ENCODE measurements at regions not wholly inside any gene's neighbourhood (a gene's known extent, or its start where the extent isn't known, plus 50 kb on each side); places are given as distances from the start of the nearest gene placed in this dataset.

DNA sequence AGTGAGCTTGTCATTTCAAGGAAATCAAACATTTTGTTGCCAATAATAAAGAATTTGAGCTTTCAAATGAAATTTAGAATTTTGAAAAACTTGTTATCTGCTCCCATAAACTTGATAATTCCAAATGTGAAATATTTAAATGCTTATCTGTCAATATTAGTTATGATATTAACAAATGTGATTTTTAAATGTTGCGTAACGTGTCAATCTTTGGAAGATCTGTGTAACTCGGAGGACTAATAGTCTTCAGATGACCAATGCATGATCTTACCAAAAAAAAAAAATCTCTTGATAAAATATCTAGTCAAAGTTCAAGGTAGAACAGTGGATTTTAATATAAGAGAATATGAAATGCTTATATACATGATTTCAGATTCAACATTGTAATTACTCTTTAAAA lies 274.5 kb upstream of the HSF2 start:
- H3K4me3 ChIP-seq (ENCODE audit: low read length, poor library complexity, severe bottlenecking), result no peak overlapping the region
- H3F3A ChIP-seq (ENCODE audit: low read depth), result no peaks in the 10 kb centered on the region
- no peak for TF ChIP-seq CTCF (conservative IDR thresholded peaks at IDR 0.05; ENCODE audit: low read length)
- TF ChIP-seq EZH2phosphoT487 (IDR thresholded peaks at IDR 0.05; ENCODE audit: borderline replicate concordance), result no peak
- no peaks in the 10 kb centered on the region for H4K20me1 ChIP-seq (ENCODE audit: insufficient read depth, low read length, poor library complexity, severe bottlenecking)
- H3K9me2 ChIP-seq (replicated peaks; ENCODE audit: low read depth, low read length), result no peaks in the 10 kb centered on the region
- H3K79me2 ChIP-seq (ENCODE audit: insufficient read depth, low read length), result no peaks in the 10 kb centered on the region
- no peak overlapping the region for H3K4me2 ChIP-seq (ENCODE audit: low read depth, low read length, poor library complexity, severe bottlenecking)
- no peaks in the 10 kb centered on the region for H3K4me1 ChIP-seq (ENCODE audit: insufficient read depth, low read length, poor library complexity, severe bottlenecking)
- H3K27me3 ChIP-seq (ENCODE audit: insufficient read depth, low read length, poor library complexity, severe bottlenecking), result no peaks in the 10 kb centered on the region
- H3K36me3 ChIP-seq (ENCODE audit: insufficient read depth, low read length), result no peaks in the 10 kb centered on the region
- no peaks in the 10 kb centered on the region for H3K9me3 ChIP-seq (ENCODE audit: insufficient read depth, low read depth, low read length)
- H2AFZ ChIP-seq (ENCODE audit: low read length), result no peak overlapping the region
- H3K9ac ChIP-seq (ENCODE audit: low read depth, low read length, poor library complexity, severe bottlenecking), result no peak overlapping the region

GRCh38 chr6:122126894-122127293 lies 272.6 kb upstream of the HSF2 start:
- Histone ChIP-seq H3K4me3 (ENCODE audit: low read length, poor library complexity, severe bottlenecking) (no peak overlapping the region), H3K36me3 (ENCODE audit: insufficient read depth, low read length) (no peaks in the 10 kb centered on the region), H3K9me2 (replicated peaks; ENCODE audit: low read depth, low read length) (no peaks in the 10 kb centered on the region), H2AFZ (ENCODE audit: low read length) (no peak overlapping the region), H3K9me3 (ENCODE audit: insufficient read depth, low read depth, low read length) (no peaks in the 10 kb centered on the region), H4K20me1 (ENCODE audit: insufficient read depth, low read length, poor library complexity, severe bottlenecking) (no peaks in the 10 kb centered on the region), H3K4me2 (ENCODE audit: low read depth, low read length, poor library complexity, severe bottlenecking) (no peak overlapping the region), H3K79me2 (ENCODE audit: insufficient read depth, low read length) (no peaks in the 10 kb centered on the region), H3K9ac (ENCODE audit: low read depth, low read length, poor library complexity, severe bottlenecking) (no peak overlapping the region), H3K27me3 (ENCODE audit: insufficient read depth, low read length, poor library complexity, severe bottlenecking) (no peaks in the 10 kb centered on the region), H3K4me1 (ENCODE audit: insufficient read depth, low read length, poor library complexity, severe bottlenecking) (no peaks in the 10 kb centered on the region), H3F3A (ENCODE audit: low read depth) (no peaks in the 10 kb centered on the region)
- no peak for TF ChIP-seq CTCF (conservative IDR thresholded peaks at IDR 0.05; ENCODE audit: low read length)
- TF ChIP-seq EZH2phosphoT487 (IDR thresholded peaks at IDR 0.05; ENCODE audit: borderline replicate concordance), result no peak

DNA sequence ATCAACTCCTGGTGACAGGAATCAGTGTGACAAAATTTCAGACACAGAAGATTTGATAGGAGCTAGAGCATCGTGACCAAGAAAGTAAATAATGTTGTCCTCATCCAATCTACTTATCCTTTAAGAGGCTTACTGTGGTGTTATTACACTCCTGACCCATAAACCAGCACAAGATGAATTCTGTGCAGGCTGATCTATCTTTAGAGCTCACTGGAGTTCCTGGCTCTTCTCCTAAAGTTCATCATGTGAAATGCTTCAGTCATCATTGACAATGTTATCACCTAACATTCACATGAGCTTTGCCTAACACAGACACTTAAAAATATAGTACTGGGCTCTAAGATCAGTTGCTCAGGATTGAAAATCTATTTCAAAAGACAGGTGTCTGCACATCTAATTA lies 271.0 kb upstream of the HSF2 start:
- Histone ChIP-seq H3K4me3 (ENCODE audit: low read length, poor library complexity, severe bottlenecking) (no peak overlapping the region), H3K36me3 (ENCODE audit: insufficient read depth, low read length) (no peaks in the 10 kb centered on the region), H3K9ac (ENCODE audit: low read depth, low read length, poor library complexity, severe bottlenecking) (no peak overlapping the region), H4K20me1 (ENCODE audit: insufficient read depth, low read length, poor library complexity, severe bottlenecking) (no peaks in the 10 kb centered on the region), H3F3A (ENCODE audit: low read depth) (no peaks in the 10 kb centered on the region), H3K27me3 (ENCODE audit: insufficient read depth, low read length, poor library complexity, severe bottlenecking) (no peaks in the 10 kb centered on the region), H3K79me2 (ENCODE audit: insufficient read depth, low read length) (no peaks in the 10 kb centered on the region), H3K9me2 (replicated peaks; ENCODE audit: low read depth, low read length) (no peaks in the 10 kb centered on the region), H3K4me2 (ENCODE audit: low read depth, low read length, poor library complexity, severe bottlenecking) (no peak overlapping the region), H3K4me1 (ENCODE audit: insufficient read depth, low read length, poor library complexity, severe bottlenecking) (no peaks in the 10 kb centered on the region), H2AFZ (ENCODE audit: low read length) (no peak overlapping the region), H3K9me3 (ENCODE audit: insufficient read depth, low read depth, low read length) (no peaks in the 10 kb centered on the region)
- TF ChIP-seq CTCF (conservative IDR thresholded peaks at IDR 0.05; ENCODE audit: low read length) (no peak), EZH2phosphoT487 (IDR thresholded peaks at IDR 0.05; ENCODE audit: borderline replicate concordance) (no peak)

All from Loucy (cell line).